GM23338 (cell line): ENCODE measurements at regions not wholly inside any gene's neighbourhood (a gene's known extent, or its start where the extent isn't known, plus 50 kb on each side); places are given as distances from the start of the nearest gene placed in this dataset.

Experiments used
- ATAC-seq: fragments of 200-7000 bp; cut with Tn5 transposase; 3 replicates; pipeline ENCODE4 v1.9.1; 2020
- DNase-seq: peaks from one replicate; pipeline ENCODE4 v3.0.0-alpha.2; 2015; ENCODE audit warnings: low spot score
- H2AFZ ChIP-seq: fragments of 200-600 bp; sonication (generic); 2 replicates; pipeline ENCODE4 v1.8.0; 2016; ENCODE audit warnings: antibody characterized with exemption, mild to moderate bottlenecking, moderate library complexity
- H3F3A ChIP-seq: fragments of 200-600 bp; sonication (generic); replicated peaks from 2 replicates; pipeline ENCODE4 v1.8.0; 2017; ENCODE audit warnings: antibody characterized with exemption, mixed run types, low read depth
- H3K27ac ChIP-seq: fragments of 200-600 bp; sonication (generic); 2 replicates; pipeline ENCODE4 v1.6.1; 2016; ENCODE audit warnings: low read depth
- H3K27me3 ChIP-seq: fragments of 200-600 bp; sonication (generic); 2 replicates; pipeline ENCODE4 v1.8.0; 2016; ENCODE audit warnings: mild to moderate bottlenecking, mixed run types, moderate library complexity; ENCODE audit not compliant: insufficient read depth
- H3K36me3 ChIP-seq: fragments of 200-600 bp; sonication (generic); 2 replicates; pipeline ENCODE4 v1.8.0; 2016; ENCODE audit warnings: mild to moderate bottlenecking; ENCODE audit not compliant: insufficient read depth
- H3K4me1 ChIP-seq: fragments of 200-600 bp; sonication (generic); 2 replicates; pipeline ENCODE4 v1.8.0; 2016; ENCODE audit warnings: mild to moderate bottlenecking, moderate library complexity; ENCODE audit not compliant: insufficient read depth
- H3K4me2 ChIP-seq: fragments of 200-600 bp; sonication (generic); 2 replicates; pipeline ENCODE4 v1.7.1; 2017; ENCODE audit warnings: mixed run types
- H3K4me3 ChIP-seq: fragments of 200-600 bp; sonication (generic); 2 replicates; pipeline ENCODE4 v1.6.1; 2016; ENCODE audit warnings: mixed run types
- H3K79me2 ChIP-seq: fragments of 200-600 bp; sonication (generic); replicated peaks from 2 replicates; pipeline ENCODE4 v1.8.0; 2017; ENCODE audit warnings: mild to moderate bottlenecking; ENCODE audit not compliant: insufficient read depth
- H3K9me2 ChIP-seq: fragments of 200-600 bp; sonication (generic); 2 replicates; pipeline ENCODE4 v1.8.0; 2017; ENCODE audit not compliant: insufficient read depth
- H4K20me1 ChIP-seq: fragments of 200-600 bp; sonication (generic); replicated peaks from 2 replicates; pipeline ENCODE4 v1.8.0; 2017; ENCODE audit warnings: mild to moderate bottlenecking; ENCODE audit not compliant: insufficient read depth
- H3K27ac Mint-ChIP-seq: 2 replicates; pipeline ENCODE4 v1.8.0; 2020; ENCODE audit warnings: inconsistent platforms, mild to moderate bottlenecking, moderate library complexity, mixed read lengths
- H3K27me3 Mint-ChIP-seq: 3 replicates; pipeline ENCODE4 v1.8.0; 2022; ENCODE audit warnings: low read depth, mild to moderate bottlenecking, moderate library complexity, mixed read lengths, inconsistent platforms; ENCODE audit not compliant: insufficient read depth, poor library complexity
- H3K36me3 Mint-ChIP-seq: 3 replicates; pipeline ENCODE4 v1.8.0; 2021; ENCODE audit warnings: low read depth, mild to moderate bottlenecking, inconsistent platforms, moderate library complexity, mixed read lengths
- H3K4me1 Mint-ChIP-seq: 3 replicates; pipeline ENCODE4 v1.8.0; 2020; ENCODE audit warnings: mild to moderate bottlenecking, inconsistent platforms, mixed read lengths
- H3K4me3 Mint-ChIP-seq: 3 replicates; pipeline ENCODE4 v1.8.0; 2021; ENCODE audit warnings: moderate library complexity, mild to moderate bottlenecking, inconsistent platforms, mixed read lengths
- H3K9me3 Mint-ChIP-seq: 3 replicates; pipeline ENCODE4 v1.8.0; 2020; ENCODE audit warnings: moderate library complexity, mild to moderate bottlenecking, inconsistent platforms, mixed read lengths
- CREB1 ChIP-seq: fragments of 250-450 bp; sonication (Bioruptor Pico); IDR thresholded peaks from 2 replicates; pipeline ENCODE4 v1.5.0; 2020; ENCODE audit warnings: low read depth, mild to moderate bottlenecking, moderate library complexity
- ETS1 ChIP-seq: IDR thresholded peaks from 2 replicates; pipeline ENCODE4 v1.6.1; 2016; ENCODE audit warnings: antibody characterized with exemption
- EZH2 ChIP-seq: fragments of 200-600 bp; sonication (generic); IDR thresholded peaks from one replicate; pipeline ENCODE4 v1.8.0; 2017; ENCODE audit warnings: antibody characterized with exemption, mild to moderate bottlenecking, low read depth; ENCODE audit not compliant: unreplicated experiment
- EZH2phosphoT487 ChIP-seq: fragments of 200-600 bp; sonication (generic); IDR thresholded peaks from one replicate; pipeline ENCODE4 v1.8.1; 2018; ENCODE audit warnings: antibody characterized with exemption; ENCODE audit not compliant: unreplicated experiment
- JUNB ChIP-seq: IDR thresholded peaks from one replicate; pipeline ENCODE4 v1.6.1; 2016; ENCODE audit warnings: antibody characterized with exemption; ENCODE audit not compliant: unreplicated experiment
- NANOG ChIP-seq: IDR thresholded peaks from 2 replicates; pipeline ENCODE4 v1.6.1; 2016; ENCODE audit warnings: antibody characterized with exemption, borderline replicate concordance
- POLR2AphosphoS5 ChIP-seq: IDR thresholded peaks from 2 replicates; pipeline ENCODE4 v1.6.1; 2016; ENCODE audit warnings: antibody characterized with exemption, low read depth
- REST ChIP-seq: IDR thresholded peaks from one replicate; pipeline ENCODE4 v1.6.1; 2018; ENCODE audit warnings: antibody characterized with exemption; ENCODE audit not compliant: unreplicated experiment
- STAT1 ChIP-seq: IDR thresholded peaks from one replicate; pipeline ENCODE4 v1.6.1; 2016; ENCODE audit warnings: antibody characterized with exemption; ENCODE audit not compliant: unreplicated experiment
- ZNF114 ChIP-seq: fragments of 250-450 bp; sonication (Bioruptor Pico); IDR thresholded peaks from 2 replicates; pipeline ENCODE4 v1.5.0; 2020; ENCODE audit warnings: mild to moderate bottlenecking, moderate library complexity
- ZNF331 ChIP-seq: fragments of 250-450 bp; sonication (Bioruptor Pico); IDR thresholded peaks from 2 replicates; pipeline ENCODE4 v1.5.0; 2020; ENCODE audit warnings: low read depth, mild to moderate bottlenecking, moderate library complexity
- ZNF462 ChIP-seq: fragments of 250-450 bp; sonication (Bioruptor Pico); IDR thresholded peaks from 2 replicates; pipeline ENCODE4 v1.5.0; 2020; ENCODE audit warnings: mild to moderate bottlenecking, moderate library complexity
- TF ChIP-seq, protein P1 (sequence below), 2 experiments: fragments of 200-600 bp in 1 of 2; sonication (generic) in 1 of 2; conservative IDR thresholded peaks; 2 replicates each; pipeline versions ENCODE4 v1.5.1 to v1.6.1; 2016 to 2017; ENCODE audit warnings: antibody characterized with exemption in 2 of 2, low read depth in 2 of 2, mild to moderate bottlenecking in 2 of 2, moderate library complexity in 1 of 2

DNA sequence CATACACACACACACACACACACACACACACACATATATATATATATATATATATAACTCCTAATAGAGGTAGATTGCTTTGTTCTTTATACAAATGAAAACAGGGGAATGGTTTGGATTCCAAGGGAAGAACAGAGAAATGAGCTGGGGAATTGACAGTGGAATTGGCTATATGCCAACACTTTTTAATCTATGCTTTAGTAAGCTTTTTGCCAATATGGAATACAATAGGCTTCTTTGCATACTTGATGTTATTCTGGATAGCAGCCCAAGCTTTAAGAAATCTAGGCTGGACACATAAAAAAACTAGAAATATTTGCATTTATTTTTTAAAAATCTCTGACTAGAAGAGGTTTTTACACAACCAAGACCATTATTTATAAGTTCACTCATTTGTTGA, 334.2 kb upstream of the MDFIC2 start:
- Histone ChIP-seq H3K4me1 (no peaks in the 10 kb centered on the region), H3K27me3 (no peaks in the 10 kb centered on the region), H3F3A (no peaks in the 10 kb centered on the region), H3K27ac (no peak overlapping the region), H3K79me2 (no peaks in the 10 kb centered on the region), H4K20me1 (no peaks in the 10 kb centered on the region), H3K9me2 (0 out of 2 replicates have a peak, but pooled peaks cover 4% of the 10 kb centered on the region), H2AFZ (no peak overlapping the region), H3K36me3 (no peaks in the 10 kb centered on the region), H3K4me2 (no peak overlapping the region), H3K4me3 (no peak overlapping the region)
- no peak for DNase-seq
- Mint-ChIP-seq H3K27me3 (no peaks in the 10 kb centered on the region), H3K9me3 (no peaks in the 10 kb centered on the region), H3K36me3 (no peaks in the 10 kb centered on the region), H3K4me1 (no peaks in the 10 kb centered on the region), H3K4me3 (no peak overlapping the region), H3K27ac (no peak overlapping the region)
- ATAC-seq: no peak
- TF ChIP-seq POLR2AphosphoS5: no peak
- TF ChIP-seq REST: no peak
- TF ChIP-seq ETS1: no peak
- TF ChIP-seq NANOG: no peak
- TF ChIP-seq ZNF331: no peak
- no peak for TF ChIP-seq JUNB
- TF ChIP-seq ZNF114: no peak
- TF ChIP-seq, protein P1, sequence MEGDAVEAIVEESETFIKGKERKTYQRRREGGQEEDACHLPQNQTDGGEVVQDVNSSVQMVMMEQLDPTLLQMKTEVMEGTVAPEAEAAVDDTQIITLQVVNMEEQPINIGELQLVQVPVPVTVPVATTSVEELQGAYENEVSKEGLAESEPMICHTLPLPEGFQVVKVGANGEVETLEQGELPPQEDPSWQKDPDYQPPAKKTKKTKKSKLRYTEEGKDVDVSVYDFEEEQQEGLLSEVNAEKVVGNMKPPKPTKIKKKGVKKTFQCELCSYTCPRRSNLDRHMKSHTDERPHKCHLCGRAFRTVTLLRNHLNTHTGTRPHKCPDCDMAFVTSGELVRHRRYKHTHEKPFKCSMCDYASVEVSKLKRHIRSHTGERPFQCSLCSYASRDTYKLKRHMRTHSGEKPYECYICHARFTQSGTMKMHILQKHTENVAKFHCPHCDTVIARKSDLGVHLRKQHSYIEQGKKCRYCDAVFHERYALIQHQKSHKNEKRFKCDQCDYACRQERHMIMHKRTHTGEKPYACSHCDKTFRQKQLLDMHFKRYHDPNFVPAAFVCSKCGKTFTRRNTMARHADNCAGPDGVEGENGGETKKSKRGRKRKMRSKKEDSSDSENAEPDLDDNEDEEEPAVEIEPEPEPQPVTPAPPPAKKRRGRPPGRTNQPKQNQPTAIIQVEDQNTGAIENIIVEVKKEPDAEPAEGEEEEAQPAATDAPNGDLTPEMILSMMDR (conservative IDR thresholded peaks at IDR 0.05; ENCODE audit: low read depth in 2 of 2): no peak
- no peak for TF ChIP-seq EZH2phosphoT487
- TF ChIP-seq CREB1 (CRISPR knock-in tag): no peak
- TF ChIP-seq ZNF462 (CRISPR knock-in tag): no peak
- TF ChIP-seq STAT1: no peak
- no peak for TF ChIP-seq EZH2
